Neural cell (in vitro differentiated cells): ENCODE measurements at regions not wholly inside any gene's neighbourhood (a gene's known extent, or its start where the extent isn't known, plus 50 kb on each side); places are given as distances from the start of the nearest gene placed in this dataset.
A peak's percentile ranks its signal among the peaks of the same experiment; 100 is the strongest.

Source experiments
- H2AFZ ChIP-seq: fragments of 200-600, 300-800 bp; sonication (generic), shearing (Covaris generic); 2 replicates; pipeline ENCODE4 v1.6.0; 2014; ENCODE audit warnings: low read depth, mild to moderate bottlenecking, antibody characterized with exemption, low read length, moderate library complexity
- H3F3A ChIP-seq: fragments of 200-600 bp; shearing (Covaris generic); 2 replicates; pipeline ENCODE4 v1.6.1; 2016; ENCODE audit warnings: mild to moderate bottlenecking, moderate library complexity, mixed read lengths, antibody characterized with exemption, low read length; ENCODE audit not compliant: insufficient read depth, poor library complexity, severe bottlenecking
- H3K27ac ChIP-seq: fragments of 200-600, 300-800 bp; sonication (generic), shearing (Covaris generic); 2 replicates; pipeline ENCODE4 v1.5.1; 2014; ENCODE audit warnings: mild to moderate bottlenecking, low read length, moderate library complexity
- H3K27me3 ChIP-seq: fragments of 300-800, 200-600 bp; sonication (generic), shearing (Covaris generic); 2 replicates; pipeline ENCODE4 v1.6.0; 2014; ENCODE audit warnings: mild to moderate bottlenecking, low read depth, low read length, moderate library complexity; ENCODE audit not compliant: insufficient read depth
- H3K36me3 ChIP-seq: fragments of 300-800, 200-600 bp; sonication (generic), shearing (Covaris generic); 2 replicates; pipeline ENCODE4 v1.5.1; 2014; ENCODE audit warnings: mild to moderate bottlenecking, antibody characterized with exemption, low read length, moderate library complexity; ENCODE audit not compliant: insufficient read depth
- H3K4me2 ChIP-seq: fragments of 300-800, 200-600 bp; sonication (generic), shearing (Covaris generic); 2 replicates; pipeline ENCODE4 v1.6.0; 2014; ENCODE audit warnings: mild to moderate bottlenecking, low read length
- H3K4me3 ChIP-seq: fragments of 300-800, 200-600 bp; sonication (generic), shearing (Covaris generic); 2 replicates; pipeline ENCODE4 v1.5.1; 2014; ENCODE audit warnings: mild to moderate bottlenecking, low read length, moderate library complexity
- H3K79me2 ChIP-seq: fragments of 200-600 bp; shearing (Covaris generic); replicated peaks from 2 replicates; pipeline ENCODE4 v1.6.0; 2014; ENCODE audit warnings: mild to moderate bottlenecking, low read length, moderate library complexity; ENCODE audit not compliant: insufficient read depth
- H3K9ac ChIP-seq: fragments of 300-800, 200-600 bp; sonication (generic), shearing (Covaris generic); 2 replicates; pipeline ENCODE4 v1.6.1; 2016; ENCODE audit warnings: mild to moderate bottlenecking, low read length, mixed read lengths
- H3K9me2 ChIP-seq: fragments of 200-600 bp; shearing (Covaris generic); 2 replicates; pipeline ENCODE4 v1.6.1; 2016; ENCODE audit warnings: mild to moderate bottlenecking, low read length, mixed read lengths; ENCODE audit not compliant: insufficient read depth
- H3K9me3 ChIP-seq: fragments of 200-600, 300-800 bp; sonication (generic), shearing (Covaris generic); 2 replicates; pipeline ENCODE4 v1.6.1; 2016; ENCODE audit warnings: mild to moderate bottlenecking, mixed run types, low read length, moderate library complexity, mixed read lengths
- H4K20me1 ChIP-seq: fragments of 200-600 bp; shearing (Covaris generic); 2 replicates; pipeline ENCODE4 v1.6.1; 2016; ENCODE audit warnings: mild to moderate bottlenecking, mixed run types; ENCODE audit not compliant: insufficient read depth
- CTCF ChIP-seq: fragments of 450-650 bp; IDR thresholded peaks from 2 replicates; pipeline ENCODE4 v1.5.1; 2014; ENCODE audit warnings: antibody characterized with exemption, mild to moderate bottlenecking, moderate library complexity; ENCODE audit not compliant: poor library complexity, severe bottlenecking
- EP300 ChIP-seq: fragments of 450-650 bp; conservative IDR thresholded peaks from 2 replicates; pipeline ENCODE4 v1.6.1; 2014; ENCODE audit warnings: antibody characterized with exemption, mild to moderate bottlenecking, moderate library complexity; ENCODE audit not compliant: poor library complexity, severe bottlenecking
- EZH2 ChIP-seq: fragments of 200-600, 300-800 bp; shearing (Covaris generic), sonication (generic); IDR thresholded peaks from 2 replicates; pipeline ENCODE4 v1.6.1; 2014; ENCODE audit warnings: antibody characterized with exemption, low read length, borderline replicate concordance, mild to moderate bottlenecking; ENCODE audit not compliant: insufficient read depth, poor library complexity, severe bottlenecking
- MXI1 ChIP-seq: fragments of 450-650 bp; conservative IDR thresholded peaks from 2 replicates; pipeline ENCODE4 v1.6.1; 2014; ENCODE audit warnings: antibody characterized with exemption, mild to moderate bottlenecking; ENCODE audit not compliant: poor library complexity, severe bottlenecking
- POLR2AphosphoS5 ChIP-seq: IDR thresholded peaks from 2 replicates; pipeline ENCODE4 v1.6.1; 2012
- RAD21 ChIP-seq: fragments of 450-650 bp; conservative IDR thresholded peaks from 2 replicates; pipeline ENCODE4 v1.6.1; 2014; ENCODE audit warnings: antibody characterized with exemption, mild to moderate bottlenecking, moderate library complexity
- REST ChIP-seq: IDR thresholded peaks from 2 replicates; pipeline ENCODE4 v1.6.1; 2012; ENCODE audit warnings: borderline replicate concordance
- SMC3 ChIP-seq: fragments of 450-650 bp; conservative IDR thresholded peaks from 2 replicates; pipeline ENCODE4 v1.6.1; 2014; ENCODE audit warnings: antibody characterized with exemption, mild to moderate bottlenecking, moderate library complexity; ENCODE audit not compliant: poor library complexity
- TAF1 ChIP-seq: IDR thresholded peaks from 2 replicates; pipeline ENCODE4 v1.6.1; 2012; ENCODE audit warnings: low read depth

GRCh38 chr12:30218073-30218472 is 434.3 kb upstream of the TMTC1 start:
- H3K4me2 ChIP-seq = no peak overlapping the region
- H4K20me1 ChIP-seq = no peaks in the 10 kb centered on the region
- TF ChIP-seq CTCF = no peak
- TF ChIP-seq RAD21 = no peak
- TF ChIP-seq EZH2 = no peak
- peak; percentile 75 for TF ChIP-seq POLR2AphosphoS5
- TF ChIP-seq MXI1 = no peak
- TF ChIP-seq TAF1 = no peak
- TF ChIP-seq EP300 = peak; percentile 88
- peak; percentile 58 for TF ChIP-seq REST
- TF ChIP-seq SMC3 = no peak
- no peaks in the 10 kb centered on the region for H3K9me2 ChIP-seq
- no peak overlapping the region for H3K9ac ChIP-seq
- H3K4me3 ChIP-seq = no peak overlapping the region
- no peaks in the 10 kb centered on the region for H3K79me2 ChIP-seq
- no peaks in the 10 kb centered on the region for H3F3A ChIP-seq
- H2AFZ ChIP-seq = no peak overlapping the region
- no peaks in the 10 kb centered on the region for H3K9me3 ChIP-seq
- H3K27me3 ChIP-seq = no peaks in the 10 kb centered on the region
- H3K27ac ChIP-seq = peak overlapping the region; percentile 49
- H3K36me3 ChIP-seq = no peaks in the 10 kb centered on the region

GRCh38 chr12:30213166-30213565 is 429.4 kb upstream of the TMTC1 start:
- Histone ChIP-seq H3K9ac (no peak overlapping the region), H3K4me3 (no peak overlapping the region), H3F3A (no peaks in the 10 kb centered on the region), H2AFZ (no peak overlapping the region), H3K36me3 (no peaks in the 10 kb centered on the region), H3K4me2 (no peak overlapping the region), H3K9me2 (no peaks in the 10 kb centered on the region), H3K79me2 (no peaks in the 10 kb centered on the region), H3K27me3 (no peaks in the 10 kb centered on the region), H3K27ac (no peak overlapping the region), H4K20me1 (no peaks in the 10 kb centered on the region), H3K9me3 (no peaks in the 10 kb centered on the region)
- TF ChIP-seq SMC3 (no peak), EZH2 (no peak), POLR2AphosphoS5 (no peak), REST (no peak), CTCF (no peak), TAF1 (no peak), EP300 (no peak), RAD21 (no peak), MXI1 (no peak)
